Smooth muscle cell (in vitro differentiated cells): ENCODE measurements at regions not wholly inside any gene's neighbourhood (a gene's known extent, or its start where the extent isn't known, plus 50 kb on each side); places are given as distances from the start of the nearest gene placed in this dataset.

ENCODE experiments used
- DNase-seq: peaks from one replicate; lab custom pipeline; 2025; ENCODE audit not compliant: unreplicated experiment; lab: John Stamatoyannopoulos, UW
- H2AFZ ChIP-seq: fragments of 200-600 bp; sonication (generic); 2 replicates; pipeline ENCODE4 v1.6.0; 2016; ENCODE audit warnings: antibody characterized with exemption, low read depth, mild to moderate bottlenecking
- H3F3A ChIP-seq: fragments of 200-600 bp; sonication (generic); 2 replicates; pipeline ENCODE4 v1.6.0; 2017; ENCODE audit warnings: antibody characterized with exemption, low read depth
- H3K27ac ChIP-seq: fragments of 200-600 bp; sonication (generic); 2 replicates; pipeline ENCODE4 v1.5.1; 2016; ENCODE audit warnings: low read depth, mild to moderate bottlenecking
- H3K27me3 ChIP-seq: fragments of 200-600 bp; sonication (generic); 2 replicates; pipeline ENCODE4 v1.6.1; 2016; ENCODE audit warnings: low read depth, mild to moderate bottlenecking
- H3K36me3 ChIP-seq: fragments of 200-600 bp; sonication (generic); 2 replicates; pipeline ENCODE4 v1.5.1; 2016; ENCODE audit warnings: low read depth
- H3K4me1 ChIP-seq: fragments of 200-600 bp; sonication (generic); 2 replicates; pipeline ENCODE4 v1.5.1; 2016; ENCODE audit warnings: low read depth
- H3K4me2 ChIP-seq: fragments of 200-600 bp; sonication (generic); 2 replicates; pipeline ENCODE4 v1.6.0; 2016; ENCODE audit warnings: mild to moderate bottlenecking
- H3K4me3 ChIP-seq: fragments of 200-600 bp; sonication (generic); 2 replicates; pipeline ENCODE4 v1.5.1; 2016; ENCODE audit warnings: mild to moderate bottlenecking
- H3K79me2 ChIP-seq: fragments of 200-600 bp; sonication (generic); 2 replicates; pipeline ENCODE4 v1.6.0; 2016; ENCODE audit warnings: low read depth, mild to moderate bottlenecking
- H3K9ac ChIP-seq: fragments of 200-600 bp; sonication (generic); 2 replicates; pipeline ENCODE4 v1.6.0; 2016; ENCODE audit warnings: low read depth
- H3K9me3 ChIP-seq: fragments of 200-600 bp; sonication (generic); replicated peaks from 2 replicates; pipeline ENCODE4 v1.5.1; 2016; ENCODE audit warnings: low read depth
- H4K20me1 ChIP-seq: fragments of 200-600 bp; sonication (generic); 2 replicates; pipeline ENCODE4 v1.6.0; 2016; ENCODE audit warnings: low read depth
- WGBS: methylation state at CpG from one replicate; pipeline ENCODE4 v1.1.7; 2016; ENCODE audit warnings: low lambda C conversion rate; 5-methylcytosine and 5-hydroxymethylcytosine counted together
- TF ChIP-seq, protein P1 (sequence below): fragments of 200-600 bp; sonication (generic); IDR thresholded peaks from 2 replicates; pipeline ENCODE4 v1.5.1; 2017; ENCODE audit warnings: borderline replicate concordance, mild to moderate bottlenecking, antibody characterized with exemption; ENCODE audit not compliant: insufficient read depth, poor library complexity, severe bottlenecking

DNA sequence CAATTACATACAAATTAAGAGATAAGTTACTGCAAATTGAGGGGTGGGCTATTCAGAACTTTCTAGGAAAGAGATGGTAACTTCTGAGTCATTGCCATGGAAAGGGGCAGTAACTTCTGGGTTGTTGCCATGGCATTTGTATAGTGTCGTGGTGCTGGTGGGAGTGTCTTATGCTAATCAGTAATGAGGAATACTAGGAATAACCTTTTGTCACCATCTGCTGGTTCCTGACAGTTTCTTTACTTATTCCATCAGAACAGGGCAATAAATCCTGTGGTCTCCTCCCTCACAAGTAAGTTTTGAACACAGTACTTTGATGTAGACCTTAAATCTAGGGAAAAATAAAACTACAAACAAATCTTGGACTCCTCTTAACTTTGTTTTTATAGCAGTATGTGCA lies 435.4 kb downstream of the BCL11A start:
- H3F3A ChIP-seq = no peaks in the 10 kb centered on the region
- no peaks in the 10 kb centered on the region for H3K9me3 ChIP-seq
- no peak overlapping the region for H3K27ac ChIP-seq
- H3K4me3 ChIP-seq = no peak overlapping the region
- WGBS = 90% methylated on average over 1 of the region's 1 CpG
- no peaks in the 10 kb centered on the region for H4K20me1 ChIP-seq
- TF ChIP-seq, protein P1, sequence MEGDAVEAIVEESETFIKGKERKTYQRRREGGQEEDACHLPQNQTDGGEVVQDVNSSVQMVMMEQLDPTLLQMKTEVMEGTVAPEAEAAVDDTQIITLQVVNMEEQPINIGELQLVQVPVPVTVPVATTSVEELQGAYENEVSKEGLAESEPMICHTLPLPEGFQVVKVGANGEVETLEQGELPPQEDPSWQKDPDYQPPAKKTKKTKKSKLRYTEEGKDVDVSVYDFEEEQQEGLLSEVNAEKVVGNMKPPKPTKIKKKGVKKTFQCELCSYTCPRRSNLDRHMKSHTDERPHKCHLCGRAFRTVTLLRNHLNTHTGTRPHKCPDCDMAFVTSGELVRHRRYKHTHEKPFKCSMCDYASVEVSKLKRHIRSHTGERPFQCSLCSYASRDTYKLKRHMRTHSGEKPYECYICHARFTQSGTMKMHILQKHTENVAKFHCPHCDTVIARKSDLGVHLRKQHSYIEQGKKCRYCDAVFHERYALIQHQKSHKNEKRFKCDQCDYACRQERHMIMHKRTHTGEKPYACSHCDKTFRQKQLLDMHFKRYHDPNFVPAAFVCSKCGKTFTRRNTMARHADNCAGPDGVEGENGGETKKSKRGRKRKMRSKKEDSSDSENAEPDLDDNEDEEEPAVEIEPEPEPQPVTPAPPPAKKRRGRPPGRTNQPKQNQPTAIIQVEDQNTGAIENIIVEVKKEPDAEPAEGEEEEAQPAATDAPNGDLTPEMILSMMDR = no peak
- H3K9ac ChIP-seq = no peak overlapping the region
- H3K4me1 ChIP-seq = no peaks in the 10 kb centered on the region
- no peak overlapping the region for H3K4me2 ChIP-seq
- H3K27me3 ChIP-seq = no peaks in the 10 kb centered on the region
- H3K36me3 ChIP-seq = no peaks in the 10 kb centered on the region
- no peaks in the 10 kb centered on the region for H3K79me2 ChIP-seq
- no peak overlapping the region for H2AFZ ChIP-seq
- DNase-seq = no peak

DNA sequence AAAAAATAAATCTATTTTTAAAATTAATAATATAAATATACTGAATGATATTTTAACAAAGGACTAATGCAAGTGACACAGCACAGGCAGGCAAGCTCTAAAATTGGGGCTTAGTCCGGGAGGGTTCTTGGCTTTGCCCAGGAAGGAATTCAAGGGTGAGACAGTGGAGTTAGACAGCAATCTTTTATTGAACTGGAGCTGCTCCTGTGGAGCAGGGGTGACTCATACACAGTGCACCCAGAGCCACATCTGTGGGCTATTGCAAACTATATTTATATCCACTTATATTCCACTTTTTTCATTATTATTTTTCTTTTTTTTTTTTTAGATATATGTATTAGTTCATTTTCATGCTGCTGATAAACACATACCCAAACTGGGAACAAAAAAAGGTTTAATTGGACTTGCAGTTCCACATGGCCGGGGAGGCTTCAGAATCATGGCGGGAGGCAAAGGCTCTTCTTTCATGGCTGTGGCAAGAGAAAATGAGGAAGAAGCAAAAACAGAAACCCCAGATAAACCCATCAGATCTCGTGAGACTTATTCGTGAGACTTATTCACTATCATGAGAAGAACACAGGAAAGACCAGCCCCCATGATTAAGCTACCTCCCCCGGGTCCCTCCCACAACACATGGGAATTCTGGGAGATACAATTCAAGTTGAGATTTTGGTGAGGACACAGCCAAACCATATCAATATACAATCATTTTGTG lies 437.1 kb downstream of the BCL11A start:
- Histone ChIP-seq H3K4me2 (no peak overlapping the region), H2AFZ (no peak overlapping the region), H3K36me3 (no peaks in the 10 kb centered on the region), H3K27me3 (no peaks in the 10 kb centered on the region), H3K9me3 (no peaks in the 10 kb centered on the region), H3K4me3 (no peak overlapping the region), H3K79me2 (no peaks in the 10 kb centered on the region), H3K4me1 (no peaks in the 10 kb centered on the region), H3K27ac (no peak overlapping the region), H3F3A (no peaks in the 10 kb centered on the region), H4K20me1 (no peaks in the 10 kb centered on the region), H3K9ac (no peak overlapping the region)
- 99% methylated on average over 6 of the region's 6 CpGs for WGBS
- TF ChIP-seq, protein P1 = no peak
- DNase-seq = no peak

DNA sequence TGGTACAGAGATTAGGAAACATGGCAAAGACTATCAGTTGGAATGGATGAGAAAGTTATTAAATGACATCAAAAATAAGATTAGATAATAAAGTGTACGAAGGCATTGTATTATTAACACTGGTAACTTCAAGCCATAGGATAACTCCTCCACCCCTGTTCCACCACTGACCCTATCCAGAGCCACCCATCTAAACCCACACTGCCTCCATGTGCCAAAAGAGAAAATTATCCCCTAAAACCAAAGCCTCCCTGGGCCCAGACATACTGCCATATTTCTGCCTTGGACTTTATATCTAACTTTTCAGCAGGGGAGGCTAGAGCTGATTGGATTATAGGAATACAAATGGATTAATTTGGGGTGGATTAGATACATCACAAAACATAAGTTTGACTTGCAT lies 443.7 kb downstream of the BCL11A start:
- Histone ChIP-seq H3K27me3 (no peaks in the 10 kb centered on the region), H3K9me3 (no peaks in the 10 kb centered on the region), H3K9ac (no peak overlapping the region), H2AFZ (no peak overlapping the region), H3K4me1 (no peaks in the 10 kb centered on the region), H3K4me2 (no peak overlapping the region), H3K27ac (no peak overlapping the region), H3K79me2 (no peaks in the 10 kb centered on the region), H4K20me1 (no peaks in the 10 kb centered on the region), H3K36me3 (no peaks in the 10 kb centered on the region), H3F3A (no peaks in the 10 kb centered on the region), H3K4me3 (no peak overlapping the region)
- TF ChIP-seq, protein P1 = no peak
- DNase-seq = no peak
- 91% methylated on average over 1 of the region's 1 CpG for WGBS
